GM23248 (cell line): ENCODE measurements at regions not wholly inside any gene's neighbourhood (a gene's known extent, or its start where the extent isn't known, plus 50 kb on each side); places are given as distances from the start of the nearest gene placed in this dataset.

ENCODE experiments used
- EZH2 ChIP-seq: fragments of 200-600 bp; sonication (generic); IDR thresholded peaks from 2 replicates; pipeline ENCODE4 v1.6.1; 2018; ENCODE audit warnings: antibody characterized with exemption, mild to moderate bottlenecking; ENCODE audit not compliant: insufficient read depth, poor library complexity, severe bottlenecking
- EZH2phosphoT487 ChIP-seq: fragments of 200-600 bp; sonication (generic); IDR thresholded peaks from 2 replicates; pipeline ENCODE4 v1.6.1; 2018; ENCODE audit warnings: antibody characterized with exemption, moderate library complexity, mild to moderate bottlenecking, low read depth; ENCODE audit not compliant: insufficient read depth

- no peak for TF ChIP-seq EZH2
- TF ChIP-seq EZH2phosphoT487: no peak
Observed at GRCh38 chr3:55127565-55127964, 199.7 kb upstream of the LRTM1 start.
